NCI-H2107 treated with DMSO at 0.1 percent for 48 hours (cell line): ENCODE measurements at regions not wholly inside any gene's neighbourhood (a gene's known extent, or its start where the extent isn't known, plus 50 kb on each side); places are given as distances from the start of the nearest gene placed in this dataset.
"Not testable (repeated sequence)": the region's sequence is repeated elsewhere in the genome, so short reads cannot be mapped to it uniquely, and the experiment has no call there.

Experiments
- DNase-seq: peaks from one replicate; lab custom pipeline; 2025; ENCODE audit not compliant: unreplicated experiment; lab: John Stamatoyannopoulos, UW

- no peak for DNase-seq
Observed at GRCh38 chr9:74073897-74074296, 423.2 kb upstream of the RORB start.

- DNase-seq: no peak
Observed at GRCh38 chr9:74078647-74079046, 418.5 kb upstream of the RORB start.

DNA sequence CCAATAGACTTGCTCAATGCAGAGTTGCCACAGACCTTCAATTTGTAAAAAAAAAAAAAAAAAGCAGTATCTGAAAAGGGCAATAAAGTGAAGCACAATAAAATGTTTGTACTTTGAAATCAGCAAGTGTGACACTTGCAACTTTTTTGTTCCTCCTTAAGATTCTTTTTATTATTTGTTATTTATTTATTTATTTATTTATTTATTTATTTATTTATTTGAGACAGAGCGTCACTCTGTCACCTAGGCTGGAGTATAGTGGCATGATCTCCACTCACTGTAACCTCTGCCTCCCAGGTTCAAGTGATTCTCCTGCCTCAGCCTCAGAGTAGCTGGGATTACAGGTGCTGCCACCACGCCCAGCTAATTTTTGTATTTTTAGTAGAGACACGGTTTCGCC lies 416.5 kb upstream of the RORB start:
- DNase-seq: not testable (repeated sequence)

GRCh38 chr9:74083681-74084433 lies 413.3 kb upstream of the RORB start:
- no peak for DNase-seq

DNA sequence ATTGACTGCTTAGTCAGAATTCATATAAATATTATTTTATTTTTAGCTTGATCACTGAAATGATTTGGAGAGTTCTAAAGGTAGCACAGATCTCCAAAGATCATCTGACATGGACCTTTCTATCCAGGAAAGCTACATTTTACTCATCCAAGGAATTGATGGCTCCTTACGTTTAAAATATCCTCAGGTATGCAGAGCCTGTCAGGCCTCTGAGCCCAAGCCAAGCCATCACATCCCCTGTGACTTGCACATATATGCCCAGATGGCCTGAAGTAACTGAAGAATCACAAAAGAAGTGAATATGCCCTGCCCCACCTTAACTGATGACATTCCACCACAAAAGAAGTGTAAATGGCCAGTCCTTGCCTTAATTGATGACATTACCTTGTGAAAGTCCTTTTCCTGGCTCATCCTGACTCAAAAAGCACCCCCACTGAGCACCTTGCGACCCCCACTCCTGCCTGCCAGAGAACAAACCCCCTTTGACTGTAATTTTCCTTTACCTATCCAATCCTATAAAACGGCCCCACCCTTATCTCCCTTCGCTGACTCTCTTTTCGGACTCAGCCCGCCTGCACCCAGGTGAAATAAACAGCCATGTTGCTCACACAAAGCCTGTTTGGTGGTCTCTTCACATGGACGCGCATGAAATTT lies 411.6 kb upstream of the RORB start:
- DNase-seq: not testable (repeated sequence)

GRCh38 chr9:74090921-74091320 lies 406.2 kb upstream of the RORB start:
- not testable (repeated sequence) for DNase-seq

GRCh38 chr9:74092491-74092834 lies 404.7 kb upstream of the RORB start:
- no peak for DNase-seq

DNA sequence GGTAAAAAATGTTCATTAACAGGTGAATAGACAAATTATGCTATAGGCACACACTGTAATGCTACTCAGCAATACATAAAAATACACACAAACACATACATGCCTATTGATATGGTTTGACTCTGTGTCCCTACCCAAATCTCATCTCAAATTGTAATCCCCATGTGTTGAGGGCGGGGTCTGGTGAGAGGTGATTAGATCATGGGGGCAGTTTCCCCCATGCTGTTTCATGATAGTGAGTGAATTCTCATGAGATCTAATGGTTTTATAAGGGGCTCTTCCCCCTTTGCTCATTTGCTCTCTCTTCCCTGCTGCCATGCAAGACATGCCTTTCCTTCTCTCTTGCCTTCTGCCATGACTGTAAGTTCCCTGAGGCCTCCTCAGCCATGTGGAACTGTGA lies 403.1 kb upstream of the RORB start:
- not testable (repeated sequence) for DNase-seq

- no peak for DNase-seq
Observed at GRCh38 chr9:74094766-74095165, 402.4 kb upstream of the RORB start.

DNA sequence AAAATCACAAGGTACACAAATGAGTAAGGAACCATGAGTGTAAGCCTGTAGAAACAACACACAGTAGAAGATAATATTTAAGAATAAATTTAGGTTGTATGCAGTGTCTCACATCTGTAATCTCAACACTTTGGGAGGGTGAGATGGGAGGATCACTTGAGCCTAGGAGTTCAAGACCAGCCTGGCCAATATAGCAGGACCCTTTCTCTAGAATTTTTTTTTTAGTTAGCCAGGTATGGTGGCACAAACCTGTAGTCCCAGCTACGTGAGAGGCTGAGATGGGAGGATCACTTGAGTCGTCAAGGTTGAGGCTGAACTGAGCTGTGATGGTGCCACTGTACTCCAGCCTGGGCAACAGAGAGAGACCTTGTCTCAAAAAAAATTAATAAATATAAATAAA lies 401.2 kb upstream of the RORB start:
- no peak for DNase-seq

DNA sequence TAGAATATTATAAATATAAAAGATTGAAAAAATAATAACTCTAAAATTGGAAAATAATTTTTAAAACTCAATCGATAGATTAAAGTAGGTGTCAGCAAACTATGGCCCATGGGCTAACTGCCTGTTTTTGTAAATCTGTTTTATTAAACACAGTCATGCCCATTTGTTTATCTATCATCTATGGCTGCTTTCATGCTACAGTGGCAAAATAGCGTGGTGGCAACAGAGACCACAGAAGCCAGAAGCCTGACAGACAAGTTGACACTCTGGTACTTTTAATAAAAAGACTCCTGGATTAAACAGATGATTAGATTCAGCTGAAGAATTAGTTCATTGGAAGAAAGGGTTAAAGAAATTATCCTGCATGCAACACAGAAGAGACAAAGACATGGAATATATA lies 400.7 kb upstream of the RORB start:
- DNase-seq: no peak

DNA sequence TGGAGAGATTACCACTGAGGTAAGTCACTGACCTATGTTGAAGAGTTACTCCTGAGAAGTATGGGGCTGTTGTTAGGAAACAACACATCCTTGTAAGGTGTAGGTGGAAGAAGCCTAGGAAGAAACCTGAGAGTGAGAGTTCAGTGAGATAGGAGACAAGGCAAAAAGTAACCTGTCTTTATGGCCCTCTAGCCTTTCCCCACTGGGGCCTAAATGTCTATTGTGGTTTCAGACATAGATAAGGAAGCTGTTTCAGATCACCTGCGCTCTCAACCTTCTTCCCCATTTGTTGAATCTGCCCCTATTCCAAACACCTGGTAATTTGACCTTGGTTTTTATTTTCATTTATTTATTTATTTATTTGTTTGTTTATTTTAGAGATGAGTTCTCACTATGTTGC lies 397.1 kb upstream of the RORB start:
- no peak for DNase-seq

- DNase-seq: not testable (repeated sequence)
Observed at GRCh38 chr9:74102148-74102547, 395.0 kb upstream of the RORB start.

GRCh38 chr9:74102702-74103101 lies 394.4 kb upstream of the RORB start:
- DNase-seq: no peak

- no peak for DNase-seq
Observed at GRCh38 chr9:74107692-74108091, 389.4 kb upstream of the RORB start.

- no peak for DNase-seq
Observed at GRCh38 chr9:74115976-74116375, 381.2 kb upstream of the RORB start.

- DNase-seq: no peak
Observed at GRCh38 chr9:74117151-74117550, 380.0 kb upstream of the RORB start.

DNA sequence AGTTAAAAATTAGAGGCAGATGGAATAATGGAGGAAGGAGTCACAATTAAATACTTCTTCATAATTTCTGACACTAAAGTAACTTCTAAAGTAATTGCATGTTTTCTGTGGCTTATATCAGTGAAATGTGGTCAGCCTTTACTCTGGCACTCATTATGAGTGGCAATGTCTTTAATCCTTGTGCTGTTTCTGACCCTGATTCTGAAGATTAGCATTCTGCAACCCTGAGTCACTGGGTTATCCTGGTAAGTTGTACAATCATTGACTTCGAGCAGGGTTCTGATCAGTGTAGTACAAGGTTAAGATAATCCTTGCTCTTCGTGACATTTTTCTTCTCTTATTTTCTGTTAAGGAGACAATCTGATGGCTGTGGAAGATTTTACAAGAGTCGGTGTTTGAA lies 379.4 kb upstream of the RORB start:
- no peak for DNase-seq

DNA sequence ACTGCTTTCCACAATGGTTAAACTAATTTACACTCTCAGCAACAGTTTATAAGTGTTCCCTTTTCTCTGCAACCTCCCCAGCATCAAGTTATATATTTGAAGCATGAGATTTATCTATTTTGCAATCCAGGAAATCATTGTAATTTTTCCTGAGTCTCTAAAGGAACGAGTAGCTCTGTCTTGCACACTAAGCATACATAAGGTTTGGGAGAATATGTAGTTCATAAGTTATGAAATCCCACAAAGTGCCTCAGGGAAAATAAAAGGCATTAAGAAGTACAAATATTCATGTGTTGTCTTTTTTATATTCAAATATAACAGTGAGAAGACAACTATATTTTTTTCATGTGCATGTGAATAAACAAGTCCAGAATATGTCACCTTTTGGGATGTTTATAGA lies 377.1 kb upstream of the RORB start:
- DNase-seq: no peak

- no peak for DNase-seq
Observed at GRCh38 chr9:74120470-74120869, 376.7 kb upstream of the RORB start.

GRCh38 chr9:74122216-74122615 lies 374.9 kb upstream of the RORB start:
- DNase-seq: no peak

- DNase-seq: no peak
Observed at GRCh38 chr9:74122661-74123060, 374.5 kb upstream of the RORB start.

GRCh38 chr9:74125941-74126340 lies 371.2 kb upstream of the RORB start:
- DNase-seq: no peak
